Coronary artery (tissue), 2 donors: ENCODE measurements at regions not wholly inside any gene's neighbourhood (a gene's known extent, or its start where the extent isn't known, plus 50 kb on each side); places are given as distances from the start of the nearest gene placed in this dataset.

ENCODE experiments used
- DNase-seq: peaks from one replicate; pipeline ENCODE4 v3.0.0-alpha.2; 2017; ENCODE audit warnings: low spot score
- H3K27ac ChIP-seq, 2 donors: fragments of 200-600 bp; sonication (generic); one replicate each; pipeline ENCODE4 v1.5.1; 2016 to 2019
- H3K4me3 ChIP-seq: fragments of 200-600 bp; sonication (generic); 2 replicates; pipeline ENCODE4 v1.5.1; 2016; ENCODE audit warnings: mild to moderate bottlenecking, moderate library complexity
- TF ChIP-seq, protein P1 (sequence below): fragments of 200-600 bp; sonication (generic); IDR thresholded peaks from one replicate; pipeline ENCODE4 v1.5.1; 2019; ENCODE audit warnings: antibody characterized with exemption

DNA sequence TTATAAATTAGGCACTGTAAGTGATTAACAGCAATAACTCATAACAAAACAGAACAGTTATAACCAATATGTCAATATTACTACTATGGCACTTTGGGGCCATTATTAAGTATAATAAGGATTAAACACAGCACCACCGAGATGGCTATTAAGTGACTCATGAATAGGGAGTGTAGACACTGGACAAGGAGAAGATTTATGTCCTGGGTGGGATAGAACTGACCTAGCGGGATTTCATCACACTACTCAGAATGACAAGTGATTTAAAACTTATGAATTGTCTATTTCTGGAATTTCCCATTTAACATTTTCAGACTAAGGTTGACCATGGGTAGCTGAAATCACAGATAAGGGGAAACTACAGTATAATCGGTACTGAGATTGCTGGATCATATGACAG lies 79.0 kb upstream of the SLC7A1 start:
- TF ChIP-seq, protein P1, sequence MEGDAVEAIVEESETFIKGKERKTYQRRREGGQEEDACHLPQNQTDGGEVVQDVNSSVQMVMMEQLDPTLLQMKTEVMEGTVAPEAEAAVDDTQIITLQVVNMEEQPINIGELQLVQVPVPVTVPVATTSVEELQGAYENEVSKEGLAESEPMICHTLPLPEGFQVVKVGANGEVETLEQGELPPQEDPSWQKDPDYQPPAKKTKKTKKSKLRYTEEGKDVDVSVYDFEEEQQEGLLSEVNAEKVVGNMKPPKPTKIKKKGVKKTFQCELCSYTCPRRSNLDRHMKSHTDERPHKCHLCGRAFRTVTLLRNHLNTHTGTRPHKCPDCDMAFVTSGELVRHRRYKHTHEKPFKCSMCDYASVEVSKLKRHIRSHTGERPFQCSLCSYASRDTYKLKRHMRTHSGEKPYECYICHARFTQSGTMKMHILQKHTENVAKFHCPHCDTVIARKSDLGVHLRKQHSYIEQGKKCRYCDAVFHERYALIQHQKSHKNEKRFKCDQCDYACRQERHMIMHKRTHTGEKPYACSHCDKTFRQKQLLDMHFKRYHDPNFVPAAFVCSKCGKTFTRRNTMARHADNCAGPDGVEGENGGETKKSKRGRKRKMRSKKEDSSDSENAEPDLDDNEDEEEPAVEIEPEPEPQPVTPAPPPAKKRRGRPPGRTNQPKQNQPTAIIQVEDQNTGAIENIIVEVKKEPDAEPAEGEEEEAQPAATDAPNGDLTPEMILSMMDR: no peak
- no peak overlapping the region for H3K4me3 ChIP-seq
- no peak overlapping the region for H3K27ac ChIP-seq
- no peak for DNase-seq

DNA sequence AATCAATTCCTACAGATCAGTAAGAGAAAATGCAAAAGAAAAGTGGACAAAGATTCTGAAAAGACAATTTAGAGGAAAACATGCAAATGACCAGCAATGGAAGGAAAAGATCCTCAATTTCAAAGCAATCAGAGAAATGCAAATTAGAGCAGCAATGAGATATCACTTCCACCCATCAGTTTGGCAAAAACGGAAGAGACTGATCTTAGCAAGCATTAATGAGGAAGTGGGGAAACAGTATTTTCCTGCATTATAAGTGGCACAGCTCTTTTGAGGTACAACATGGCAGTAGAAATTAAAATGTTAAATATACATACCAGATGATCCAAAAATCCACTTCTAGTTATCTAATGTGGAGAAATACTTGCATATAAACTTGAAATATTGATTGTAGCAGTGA lies 69.1 kb upstream of the SLC7A1 start:
- no peak overlapping the region for H3K27ac ChIP-seq
- H3K4me3 ChIP-seq: no peak overlapping the region
- TF ChIP-seq, protein P1: no peak
- DNase-seq: no peak

DNA sequence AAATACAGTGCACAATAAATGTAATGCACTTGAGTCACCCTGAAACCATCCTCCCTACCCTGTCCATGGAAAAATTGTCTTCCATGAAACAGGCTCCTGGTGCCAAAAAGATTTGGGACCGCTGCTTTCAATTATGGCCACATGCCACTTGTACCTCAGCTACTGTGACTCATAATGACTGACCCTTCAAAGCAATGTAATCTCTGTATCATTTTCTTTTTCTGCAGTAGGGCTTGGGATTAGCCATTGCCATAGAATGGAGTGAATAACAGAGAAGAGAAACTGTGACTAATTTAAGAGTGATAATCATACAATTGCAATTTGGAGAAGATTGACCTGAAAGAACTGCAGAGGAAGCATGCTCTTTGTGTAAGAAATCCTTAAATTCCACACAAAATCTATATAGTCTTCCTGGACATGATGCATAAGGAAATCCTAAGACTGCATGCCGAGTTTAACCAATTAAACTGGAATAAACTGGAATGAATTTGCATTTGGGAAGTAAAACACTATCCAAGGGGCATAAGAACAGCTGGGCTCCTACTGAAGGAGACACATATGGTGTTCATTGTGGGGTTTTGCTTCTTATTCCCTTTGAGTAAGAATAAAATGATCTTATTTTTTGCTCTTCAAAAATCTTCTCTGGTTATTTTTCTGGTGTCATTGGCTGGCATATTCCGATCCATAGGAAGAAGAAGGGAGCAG lies 59.5 kb upstream of the SLC7A1 start:
- DNase-seq: no peak
- no peak overlapping the region for H3K4me3 ChIP-seq
- TF ChIP-seq, protein P1: no peak
- H3K27ac ChIP-seq: no peak overlapping the region

DNA sequence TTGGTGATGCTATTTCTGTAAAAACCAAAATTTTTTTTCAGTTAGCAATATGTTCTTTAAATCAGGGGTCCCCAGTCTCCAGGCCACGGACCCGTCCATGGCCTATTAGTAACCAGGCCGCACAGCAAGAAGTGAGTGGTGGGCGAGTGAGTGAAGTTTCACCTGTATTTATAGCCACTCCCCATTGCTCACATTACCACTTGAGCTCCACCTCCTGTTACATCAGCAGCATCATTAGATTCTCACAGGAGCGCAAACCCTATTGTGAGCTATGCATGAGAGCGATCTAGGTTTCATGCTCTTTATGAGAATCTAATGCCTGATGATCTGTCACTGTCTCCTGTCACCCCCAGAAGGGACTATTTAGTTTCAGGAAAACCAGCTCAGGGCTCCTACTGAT lies 58.9 kb upstream of the SLC7A1 start:
- TF ChIP-seq, protein P1: no peak
- Histone ChIP-seq H3K4me3 (no peak overlapping the region), H3K27ac (no peak overlapping the region)
- DNase-seq: no peak

DNA sequence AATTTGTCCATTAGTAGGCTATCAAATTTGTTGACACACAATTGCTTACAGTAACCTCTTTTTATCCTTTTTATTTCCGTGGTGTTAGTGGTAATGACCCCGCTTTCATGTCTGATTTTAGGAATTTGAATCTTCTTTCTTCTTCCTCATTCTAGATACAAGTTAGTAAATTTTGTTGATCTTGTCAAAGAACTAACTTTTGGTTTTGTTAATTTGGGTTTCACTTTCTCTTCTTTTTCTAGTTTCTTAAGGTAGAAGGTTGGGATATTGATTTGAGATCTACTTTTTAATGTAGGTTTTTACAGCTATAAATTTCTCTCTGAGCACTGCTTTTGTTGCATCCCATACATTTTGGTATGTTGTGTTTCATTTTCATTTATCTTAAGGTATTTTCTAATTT lies 53.3 kb upstream of the SLC7A1 start:
- no peak for DNase-seq
- TF ChIP-seq, protein P1: no peak
- no peak overlapping the region for H3K27ac ChIP-seq

More for the DNA sequence above, 53.3 kb upstream of the SLC7A1 start:
- H3K4me3 ChIP-seq: no peak overlapping the region
